ENCODE measurements at regions not wholly inside any gene's neighbourhood (a gene's known extent, or its start where the extent isn't known, plus 50 kb on each side); places are given as distances from the start of the nearest gene placed in this dataset.

- H3K4me1 ChIP-seq (ENCODE audit: insufficient read depth, insufficient read length): no peaks in the 10 kb centered on the region
- TF ChIP-seq SUZ12 (IDR thresholded peaks at IDR 0.05; ENCODE audit: extremely low read depth, insufficient read depth, insufficient read length): no peak
- TF ChIP-seq ZNF274 (IDR thresholded peaks at IDR 0.05; ENCODE audit: low read depth, low read length): no peak
- no peak for TF ChIP-seq YY1 (IDR thresholded peaks at IDR 0.05; ENCODE audit: insufficient read depth, insufficient read length)
- no peaks in the 10 kb centered on the region for H3K27me3 ChIP-seq (ENCODE audit: insufficient read depth, insufficient read length)
- peak; percentile 39 for DNase-seq (ENCODE audit: low read depth, low spot score)
- no peaks in the 10 kb centered on the region for H3K36me3 ChIP-seq (ENCODE audit: insufficient read depth, insufficient read length, low read length)
- no peaks in the 10 kb centered on the region for H3K9me3 ChIP-seq (ENCODE audit: insufficient read depth, low read length)
- no peak overlapping the region for H3K4me3 ChIP-seq (ENCODE audit: insufficient read length, low read depth)
- no peak overlapping the region for H3K9ac ChIP-seq (ENCODE audit: insufficient read length, low read depth)
These were observed 73.0 kb upstream of the CTTNBP2 start for GRCh38 chr7:117946151-117946633.

- TF ChIP-seq YY1 (IDR thresholded peaks at IDR 0.05; ENCODE audit: insufficient read depth, insufficient read length) (no peak), SUZ12 (IDR thresholded peaks at IDR 0.05; ENCODE audit: extremely low read depth, insufficient read depth, insufficient read length) (no peak), ZNF274 (IDR thresholded peaks at IDR 0.05; ENCODE audit: low read depth, low read length) (no peak)
- Histone ChIP-seq H3K4me1 (ENCODE audit: insufficient read depth, insufficient read length) (no peaks in the 10 kb centered on the region), H3K4me3 (ENCODE audit: insufficient read length, low read depth) (no peak overlapping the region), H3K9me3 (ENCODE audit: insufficient read depth, low read length) (no peaks in the 10 kb centered on the region), H3K27me3 (ENCODE audit: insufficient read depth, insufficient read length) (no peaks in the 10 kb centered on the region), H3K36me3 (ENCODE audit: insufficient read depth, insufficient read length, low read length) (no peaks in the 10 kb centered on the region), H3K9ac (ENCODE audit: insufficient read length, low read depth) (no peak overlapping the region)
- DNase-seq (ENCODE audit: low read depth, low spot score): no peak
These were observed 76.0 kb upstream of the CTTNBP2 start for GRCh38 chr7:117949232-117949631.

- Histone ChIP-seq H3K27me3 (ENCODE audit: insufficient read depth, insufficient read length) (no peaks in the 10 kb centered on the region), H3K9me3 (ENCODE audit: insufficient read depth, low read length) (no peaks in the 10 kb centered on the region), H3K4me1 (ENCODE audit: insufficient read depth, insufficient read length) (no peaks in the 10 kb centered on the region), H3K9ac (ENCODE audit: insufficient read length, low read depth) (no peak overlapping the region), H3K4me3 (ENCODE audit: insufficient read length, low read depth) (no peak overlapping the region), H3K36me3 (ENCODE audit: insufficient read depth, insufficient read length, low read length) (no peaks in the 10 kb centered on the region)
- DNase-seq (ENCODE audit: low read depth, low spot score): no peak
- TF ChIP-seq SUZ12 (IDR thresholded peaks at IDR 0.05; ENCODE audit: extremely low read depth, insufficient read depth, insufficient read length): no peak
- no peak for TF ChIP-seq YY1 (IDR thresholded peaks at IDR 0.05; ENCODE audit: insufficient read depth, insufficient read length)
- TF ChIP-seq ZNF274 (IDR thresholded peaks at IDR 0.05; ENCODE audit: low read depth, low read length): no peak
These were observed 77.5 kb upstream of the CTTNBP2 start for GRCh38 chr7:117950601-117951260.

- no peaks in the 10 kb centered on the region for H3K9me3 ChIP-seq (ENCODE audit: insufficient read depth, low read length)
- no peak overlapping the region for H3K9ac ChIP-seq (ENCODE audit: insufficient read length, low read depth)
- no peaks in the 10 kb centered on the region for H3K4me1 ChIP-seq (ENCODE audit: insufficient read depth, insufficient read length)
- H3K27me3 ChIP-seq (ENCODE audit: insufficient read depth, insufficient read length): no peaks in the 10 kb centered on the region
- no peak for DNase-seq (ENCODE audit: low read depth, low spot score)
- H3K4me3 ChIP-seq (ENCODE audit: insufficient read length, low read depth): no peak overlapping the region
- TF ChIP-seq SUZ12 (IDR thresholded peaks at IDR 0.05; ENCODE audit: extremely low read depth, insufficient read depth, insufficient read length) (no peak), YY1 (IDR thresholded peaks at IDR 0.05; ENCODE audit: insufficient read depth, insufficient read length) (no peak), ZNF274 (IDR thresholded peaks at IDR 0.05; ENCODE audit: low read depth, low read length) (no peak)
- H3K36me3 ChIP-seq (ENCODE audit: insufficient read depth, insufficient read length, low read length): no peaks in the 10 kb centered on the region
These were observed 78.0 kb upstream of the CTTNBP2 start for GRCh38 chr7:117951285-117951684.

DNA sequence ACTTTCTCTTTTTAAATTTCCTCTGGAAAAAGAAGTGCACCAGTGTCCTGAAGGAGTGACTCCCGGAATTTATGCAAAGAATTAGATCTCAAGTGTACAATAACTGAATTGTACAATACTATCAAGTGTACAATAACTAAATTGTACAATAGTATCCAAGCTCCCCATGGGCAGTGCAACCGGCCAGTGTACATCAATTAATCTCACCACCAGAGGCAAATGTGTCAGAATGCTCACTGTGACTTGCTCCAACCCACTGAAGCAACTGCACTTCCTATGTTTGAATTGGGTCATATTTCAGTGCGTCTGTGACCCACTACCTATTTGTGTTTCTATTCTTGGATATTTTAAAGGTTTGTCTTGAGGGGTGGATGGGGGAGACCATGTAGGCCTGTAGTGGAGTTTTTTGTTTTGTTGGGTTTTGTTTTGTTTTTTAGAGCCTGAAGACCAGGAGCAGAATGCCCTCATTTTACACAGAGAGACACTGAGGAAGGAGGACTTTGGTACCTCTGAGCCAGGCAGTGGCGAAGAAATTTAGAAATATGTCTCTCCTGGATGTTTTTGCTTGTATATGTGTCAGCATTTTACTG lies 78.5 kb upstream of the CTTNBP2 start:
- H3K4me1 ChIP-seq (ENCODE audit: insufficient read depth, insufficient read length): no peaks in the 10 kb centered on the region
- H3K27me3 ChIP-seq (ENCODE audit: insufficient read depth, insufficient read length): no peaks in the 10 kb centered on the region
- no peak for DNase-seq (ENCODE audit: low read depth, low spot score)
- H3K4me3 ChIP-seq (ENCODE audit: insufficient read length, low read depth): no peak overlapping the region
- no peak overlapping the region for H3K9ac ChIP-seq (ENCODE audit: insufficient read length, low read depth)
- no peaks in the 10 kb centered on the region for H3K9me3 ChIP-seq (ENCODE audit: insufficient read depth, low read length)
- no peak for TF ChIP-seq SUZ12 (IDR thresholded peaks at IDR 0.05; ENCODE audit: extremely low read depth, insufficient read depth, insufficient read length)
- no peak for TF ChIP-seq YY1 (IDR thresholded peaks at IDR 0.05; ENCODE audit: insufficient read depth, insufficient read length)
- no peak for TF ChIP-seq ZNF274 (IDR thresholded peaks at IDR 0.05; ENCODE audit: low read depth, low read length)
- H3K36me3 ChIP-seq (ENCODE audit: insufficient read depth, insufficient read length, low read length): no peaks in the 10 kb centered on the region

GRCh38 chr7:117955046-117955445 lies 81.8 kb upstream of the CTTNBP2 start:
- no peak for DNase-seq (ENCODE audit: low read depth, low spot score)

GRCh38 chr7:117960351-117960750 lies 87.1 kb upstream of the CTTNBP2 start:
- TF ChIP-seq SUZ12 (IDR thresholded peaks at IDR 0.05; ENCODE audit: extremely low read depth, insufficient read depth, insufficient read length) (no peak), YY1 (IDR thresholded peaks at IDR 0.05; ENCODE audit: insufficient read depth, insufficient read length) (no peak), ZNF274 (IDR thresholded peaks at IDR 0.05; ENCODE audit: low read depth, low read length) (no peak)
- no peaks in the 10 kb centered on the region for H3K9me3 ChIP-seq (ENCODE audit: insufficient read depth, low read length)
- H3K27me3 ChIP-seq (ENCODE audit: insufficient read depth, insufficient read length): no peaks in the 10 kb centered on the region
- DNase-seq (ENCODE audit: low read depth, low spot score): no peak
- no peak overlapping the region for H3K9ac ChIP-seq (ENCODE audit: insufficient read length, low read depth)
- no peak overlapping the region for H3K4me3 ChIP-seq (ENCODE audit: insufficient read length, low read depth)
- no peaks in the 10 kb centered on the region for H3K4me1 ChIP-seq (ENCODE audit: insufficient read depth, insufficient read length)
- H3K36me3 ChIP-seq (ENCODE audit: insufficient read depth, insufficient read length, low read length): no peaks in the 10 kb centered on the region

More at GRCh38 chr7:117955046-117955445, 81.8 kb upstream of the CTTNBP2 start:
- Histone ChIP-seq H3K4me3 (ENCODE audit: insufficient read length, low read depth) (no peak overlapping the region), H3K36me3 (ENCODE audit: insufficient read depth, insufficient read length, low read length) (no peaks in the 10 kb centered on the region), H3K27me3 (ENCODE audit: insufficient read depth, insufficient read length) (no peaks in the 10 kb centered on the region), H3K9ac (ENCODE audit: insufficient read length, low read depth) (no peak overlapping the region), H3K9me3 (ENCODE audit: insufficient read depth, low read length) (no peaks in the 10 kb centered on the region), H3K4me1 (ENCODE audit: insufficient read depth, insufficient read length) (no peaks in the 10 kb centered on the region)
- no peak for TF ChIP-seq SUZ12 (IDR thresholded peaks at IDR 0.05; ENCODE audit: extremely low read depth, insufficient read depth, insufficient read length)
